ENCODE measurements at regions not wholly inside any gene's neighbourhood (a gene's known extent, or its start where the extent isn't known, plus 50 kb on each side); places are given as distances from the start of the nearest gene placed in this dataset.

- Histone ChIP-seq H3K9ac (no peak overlapping the region), H4K20me1 (ENCODE audit: low read depth) (no peaks in the 10 kb centered on the region), H3K4me3 (no peak overlapping the region), H3K79me2 (ENCODE audit: low read depth) (no peaks in the 10 kb centered on the region), H3F3A (ENCODE audit: low read depth) (no peaks in the 10 kb centered on the region), H3K9me3 (ENCODE audit: low read depth) (no peaks in the 10 kb centered on the region), H3K4me2 (no peak overlapping the region), H3K27me3 (no peaks in the 10 kb centered on the region), H3K36me3 (no peaks in the 10 kb centered on the region), H3K27ac (no peak overlapping the region), H3K4me1 (no peaks in the 10 kb centered on the region), H2AFZ (replicated peaks) (no peak overlapping the region)
- Mint-ChIP-seq H3K27ac (no peak overlapping the region), H3K9me3 (no peaks in the 10 kb centered on the region), H3K4me3 (no peak overlapping the region), H3K27me3 (ENCODE audit: insufficient read depth, low read depth) (no peaks in the 10 kb centered on the region), H3K36me3 (no peaks in the 10 kb centered on the region), H3K4me1 (no peaks in the 10 kb centered on the region)
- no peak for DNase-seq (ENCODE audit: low spot score)
- no peak for TF ChIP-seq EZH2phosphoT487 (IDR thresholded peaks at IDR 0.05)
- TF ChIP-seq EZH2 (IDR thresholded peaks at IDR 0.05): no peak
- TF ChIP-seq, protein P1, sequence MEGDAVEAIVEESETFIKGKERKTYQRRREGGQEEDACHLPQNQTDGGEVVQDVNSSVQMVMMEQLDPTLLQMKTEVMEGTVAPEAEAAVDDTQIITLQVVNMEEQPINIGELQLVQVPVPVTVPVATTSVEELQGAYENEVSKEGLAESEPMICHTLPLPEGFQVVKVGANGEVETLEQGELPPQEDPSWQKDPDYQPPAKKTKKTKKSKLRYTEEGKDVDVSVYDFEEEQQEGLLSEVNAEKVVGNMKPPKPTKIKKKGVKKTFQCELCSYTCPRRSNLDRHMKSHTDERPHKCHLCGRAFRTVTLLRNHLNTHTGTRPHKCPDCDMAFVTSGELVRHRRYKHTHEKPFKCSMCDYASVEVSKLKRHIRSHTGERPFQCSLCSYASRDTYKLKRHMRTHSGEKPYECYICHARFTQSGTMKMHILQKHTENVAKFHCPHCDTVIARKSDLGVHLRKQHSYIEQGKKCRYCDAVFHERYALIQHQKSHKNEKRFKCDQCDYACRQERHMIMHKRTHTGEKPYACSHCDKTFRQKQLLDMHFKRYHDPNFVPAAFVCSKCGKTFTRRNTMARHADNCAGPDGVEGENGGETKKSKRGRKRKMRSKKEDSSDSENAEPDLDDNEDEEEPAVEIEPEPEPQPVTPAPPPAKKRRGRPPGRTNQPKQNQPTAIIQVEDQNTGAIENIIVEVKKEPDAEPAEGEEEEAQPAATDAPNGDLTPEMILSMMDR (IDR thresholded peaks at IDR 0.05): no peak
Measured at GRCh38 chr11:104658177-104658576, 240.1 kb downstream of the CASP12 start.

DNA sequence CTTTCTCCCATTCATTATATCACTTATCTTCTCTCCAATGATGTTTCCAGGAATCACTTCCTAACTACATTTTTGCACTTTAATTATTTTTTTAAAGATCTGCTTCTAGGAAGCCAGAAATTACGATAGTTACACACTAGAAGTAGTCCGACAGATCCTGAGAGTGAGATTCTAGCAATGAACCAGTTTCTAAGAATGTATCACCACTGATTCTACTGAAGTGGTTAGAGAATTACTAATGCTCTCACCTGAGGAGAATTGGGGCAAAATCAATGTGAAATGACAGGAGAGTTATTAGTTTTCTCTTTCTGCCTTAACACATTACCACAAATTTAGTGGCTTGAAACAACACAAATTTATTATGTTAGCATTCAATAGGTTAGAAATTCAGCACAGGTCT lies 241.2 kb downstream of the CASP12 start:
- H3K27me3 Mint-ChIP-seq (ENCODE audit: insufficient read depth, low read depth): no peaks in the 10 kb centered on the region
- H3K4me3 Mint-ChIP-seq: no peak overlapping the region
- no peaks in the 10 kb centered on the region for H3F3A ChIP-seq (ENCODE audit: low read depth)
- no peak overlapping the region for H2AFZ ChIP-seq (replicated peaks)
- H3K36me3 Mint-ChIP-seq: no peaks in the 10 kb centered on the region
- H3K4me2 ChIP-seq: no peak overlapping the region
- H3K4me1 ChIP-seq: no peaks in the 10 kb centered on the region
- H3K9me3 ChIP-seq (ENCODE audit: low read depth): no peaks in the 10 kb centered on the region
- no peaks in the 10 kb centered on the region for H3K4me1 Mint-ChIP-seq
- no peaks in the 10 kb centered on the region for H4K20me1 ChIP-seq (ENCODE audit: low read depth)
- no peak overlapping the region for H3K27ac Mint-ChIP-seq
- no peak for DNase-seq (ENCODE audit: low spot score)
- no peak overlapping the region for H3K4me3 ChIP-seq
- no peak overlapping the region for H3K27ac ChIP-seq
- H3K9me3 Mint-ChIP-seq: no peaks in the 10 kb centered on the region
- no peaks in the 10 kb centered on the region for H3K27me3 ChIP-seq
- TF ChIP-seq EZH2 (IDR thresholded peaks at IDR 0.05) (no peak), EZH2phosphoT487 (IDR thresholded peaks at IDR 0.05) (no peak)
- H3K79me2 ChIP-seq (ENCODE audit: low read depth): no peaks in the 10 kb centered on the region
- no peak overlapping the region for H3K9ac ChIP-seq
- no peaks in the 10 kb centered on the region for H3K36me3 ChIP-seq

GRCh38 chr11:104655066-104655465 lies 243.2 kb downstream of the CASP12 start:
- Histone ChIP-seq H3K27ac (no peak overlapping the region), H3K36me3 (no peaks in the 10 kb centered on the region), H3K9me3 (ENCODE audit: low read depth) (no peaks in the 10 kb centered on the region), H3K79me2 (ENCODE audit: low read depth) (no peaks in the 10 kb centered on the region), H4K20me1 (ENCODE audit: low read depth) (no peaks in the 10 kb centered on the region), H3F3A (ENCODE audit: low read depth) (no peaks in the 10 kb centered on the region), H3K4me3 (no peak overlapping the region), H3K9ac (no peak overlapping the region), H3K27me3 (no peaks in the 10 kb centered on the region), H2AFZ (replicated peaks) (no peak overlapping the region), H3K4me2 (no peak overlapping the region), H3K4me1 (no peaks in the 10 kb centered on the region)
- Mint-ChIP-seq H3K9me3 (peaks cover 8% of the 10 kb centered on the region), H3K27me3 (ENCODE audit: insufficient read depth, low read depth) (no peaks in the 10 kb centered on the region), H3K27ac (no peak overlapping the region), H3K4me1 (no peaks in the 10 kb centered on the region), H3K36me3 (no peaks in the 10 kb centered on the region), H3K4me3 (no peak overlapping the region)
- no peak for DNase-seq (ENCODE audit: low spot score)
- TF ChIP-seq EZH2 (IDR thresholded peaks at IDR 0.05): no peak
- TF ChIP-seq, protein P1 (IDR thresholded peaks at IDR 0.05): no peak
- no peak for TF ChIP-seq EZH2phosphoT487 (IDR thresholded peaks at IDR 0.05)

DNA sequence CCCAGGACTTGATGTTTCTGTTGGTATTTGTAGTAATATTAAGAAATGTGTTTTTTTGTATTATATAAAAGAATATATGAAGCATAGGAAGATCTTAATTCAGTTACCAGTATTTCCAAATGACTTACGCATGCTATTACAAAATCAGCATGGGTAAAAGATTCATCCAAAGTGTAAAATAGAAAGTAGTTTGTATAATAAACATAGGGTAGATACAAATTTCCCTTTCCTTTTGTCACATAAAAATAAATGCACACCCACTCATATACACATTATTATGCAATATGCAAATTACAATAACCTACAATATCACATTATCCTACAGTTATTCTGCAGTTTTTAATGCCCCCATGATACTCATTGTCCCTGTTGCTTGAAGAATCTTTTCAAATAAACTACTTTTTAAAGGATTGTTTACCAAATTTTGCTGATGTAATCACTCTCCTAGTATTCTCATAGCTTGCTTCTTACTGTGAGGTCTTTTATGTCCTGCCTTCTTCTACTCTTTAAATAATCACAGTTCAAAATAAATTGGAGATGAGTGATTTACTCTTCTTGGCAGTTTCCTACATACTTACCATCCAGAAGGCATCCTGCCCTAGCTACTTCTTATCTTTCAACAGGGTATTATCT lies 244.0 kb downstream of the CASP12 start:
- H3K36me3 ChIP-seq: no peaks in the 10 kb centered on the region
- H3K4me2 ChIP-seq: no peak overlapping the region
- H3K9me3 ChIP-seq (ENCODE audit: low read depth): no peaks in the 10 kb centered on the region
- Mint-ChIP-seq H3K27ac (no peak overlapping the region), H3K4me3 (no peak overlapping the region), H3K36me3 (no peaks in the 10 kb centered on the region), H3K4me1 (no peaks in the 10 kb centered on the region), H3K27me3 (ENCODE audit: insufficient read depth, low read depth) (no peaks in the 10 kb centered on the region), H3K9me3 (peaks cover 8% of the 10 kb centered on the region)
- H4K20me1 ChIP-seq (ENCODE audit: low read depth): no peaks in the 10 kb centered on the region
- no peak overlapping the region for H2AFZ ChIP-seq (replicated peaks)
- H3K27me3 ChIP-seq: no peaks in the 10 kb centered on the region
- DNase-seq (ENCODE audit: low spot score): no peak
- H3K9ac ChIP-seq: no peak overlapping the region
- H3K27ac ChIP-seq: no peak overlapping the region
- H3F3A ChIP-seq (ENCODE audit: low read depth): no peaks in the 10 kb centered on the region
- no peak overlapping the region for H3K4me3 ChIP-seq
- no peaks in the 10 kb centered on the region for H3K4me1 ChIP-seq
- H3K79me2 ChIP-seq (ENCODE audit: low read depth): no peaks in the 10 kb centered on the region
- TF ChIP-seq EZH2phosphoT487 (IDR thresholded peaks at IDR 0.05) (no peak), EZH2 (IDR thresholded peaks at IDR 0.05) (no peak)
